HCT116 (cell line): ENCODE measurements at regions not wholly inside any gene's neighbourhood (a gene's known extent, or its start where the extent isn't known, plus 50 kb on each side); places are given as distances from the start of the nearest gene placed in this dataset.

ENCODE experiments used
- ATAC-seq: fragments of 200-7000 bp; cut with Tn5 transposase; 2 replicates; pipeline ENCODE4 v1.9.1; 2020; ENCODE audit warnings: mild to moderate bottlenecking, moderate library complexity
- BruUV-seq: library from RNA; stranded (reverse); fragments of 400-500 nt; replicated peaks from 2 replicates; lab custom pipeline; 2021; lab: Mats Ljungman, UMichigan
- CTCF ChIA-PET: fragments of 300-600 bp; sonication (Branson Sonifier 250); formaldehyde crosslinking; loops from one replicate; lab custom pipeline; 2021; ENCODE audit warnings: antibody characterized with exemption; lab: Charles Lee
- POLR2A ChIA-PET: fragments of 300-600, 350-600 bp; sonication (Branson Sonifier 250); formaldehyde crosslinking; loops from one replicate; lab custom pipeline; 2021; ENCODE audit warnings: antibody characterized with exemption; lab: Charles Lee
- RAD21 ChIA-PET, 2 experiments: fragments of 300-600 bp; sonication (Branson Sonifier 250); formaldehyde crosslinking; loops; one replicate each; lab custom pipeline; 2023; ENCODE audit warnings: low total read pairs in 2 of 2; ENCODE audit not compliant: uncharacterized antibody in 2 of 2, unreplicated experiment in 2 of 2, low non-redundant PET in 1 of 2; lab: Charles Lee
- DNase-seq: peaks from one replicate; pipeline ENCODE4 v3.0.0-alpha.2; 2010; ENCODE audit warnings: low read depth, low spot score
- H2AFZ ChIP-seq: fragments of 200-600 bp; shearing (Covaris generic), sonication (generic); 2 replicates; pipeline ENCODE4 v1.6.1; 2017; ENCODE audit warnings: low read depth, mixed run types, mixed read lengths, antibody characterized with exemption, low read length; ENCODE audit not compliant: poor library complexity, severe bottlenecking
- H3K27ac ChIP-seq: 2 replicates; pipeline ENCODE4 v1.5.1; 2012; ENCODE audit warnings: low read depth, low read length
- H3K27me3 ChIP-seq: fragments of 200-600 bp; sonication (generic); 2 replicates; pipeline ENCODE4 v1.6.1; 2016; ENCODE audit warnings: mixed run types, low read length, mixed read lengths; ENCODE audit not compliant: insufficient read depth
- H3K36me3 ChIP-seq, 2 experiments: fragments of 200-500 bp in 1 of 2; fragments of 200-600 bp in 1 of 2; sonication (Bioruptor generic) in 1 of 2; sonication (generic) in 1 of 2; 2 replicates each; pipeline versions ENCODE4 v1.5.1 to v1.6.1; 2014 to 2016; ENCODE audit warnings: low read length in 2 of 2, inconsistent platforms in 1 of 2, mixed read lengths in 1 of 2, mixed run types in 1 of 2; ENCODE audit not compliant: insufficient read depth in 2 of 2, control insufficient read depth in 1 of 2
- H3K4me1 ChIP-seq, 2 experiments: fragments of 200-600 bp in 1 of 2; sonication (generic) in 1 of 2; 2 replicates each; pipeline versions ENCODE4 v1.5.1 to v1.6.1; 2012 to 2017; ENCODE audit warnings: low read length in 2 of 2, inconsistent platforms in 1 of 2, mild to moderate bottlenecking in 1 of 2, mixed read lengths in 1 of 2, mixed run types in 1 of 2, moderate library complexity in 1 of 2; ENCODE audit not compliant: insufficient read depth in 2 of 2, control insufficient read depth in 1 of 2
- H3K4me2 ChIP-seq: fragments of 200-600 bp; sonication (generic); 2 replicates; pipeline ENCODE4 v1.6.1; 2017; ENCODE audit warnings: mixed run types, low read length, mixed read lengths
- H3K4me3 ChIP-seq, 2 experiments: fragments of 200-600 bp in 1 of 2; sonication (generic) in 1 of 2; replicated peaks in 1 of 2; 2 replicates each; pipeline ENCODE4 v1.5.1; 2011 to 2016; ENCODE audit warnings: low read length in 2 of 2, control low read depth in 1 of 2, low read depth in 1 of 2, mild to moderate bottlenecking in 1 of 2, mixed read lengths in 1 of 2, mixed run types in 1 of 2
- H3K79me2 ChIP-seq: fragments of 200-600 bp; sonication (generic); 2 replicates; pipeline ENCODE4 v1.6.1; 2017; ENCODE audit warnings: mild to moderate bottlenecking, mixed run types, low read length, moderate library complexity, mixed read lengths; ENCODE audit not compliant: insufficient read depth
- H3K9ac ChIP-seq: fragments of 200-600 bp; sonication (generic); 2 replicates; pipeline ENCODE4 v1.6.1; 2016; ENCODE audit warnings: low read length, mixed read lengths
- H3K9me2 ChIP-seq: fragments of 200-600 bp; sonication (generic), shearing (Covaris generic); 2 replicates; pipeline ENCODE4 v1.6.1; 2017; ENCODE audit warnings: mixed run types, mild to moderate bottlenecking, moderate library complexity; ENCODE audit not compliant: insufficient read depth
- H3K9me3 ChIP-seq, 2 experiments: fragments of 200-500 bp in 1 of 2; fragments of 200-600 bp in 1 of 2; sonication (Bioruptor generic) in 1 of 2; sonication (generic) in 1 of 2; 2 replicates each; pipeline ENCODE4 v1.6.1; 2014 to 2017; ENCODE audit warnings: low read length in 2 of 2, mixed read lengths in 2 of 2, inconsistent platforms in 1 of 2, low read depth in 1 of 2, mild to moderate bottlenecking in 1 of 2, mixed run types in 1 of 2, moderate library complexity in 1 of 2; ENCODE audit not compliant: control insufficient read depth in 1 of 2, insufficient read depth in 1 of 2
- H4K20me1 ChIP-seq: fragments of 200-600 bp; sonication (generic), shearing (Covaris generic); 2 replicates; pipeline ENCODE4 v1.6.1; 2017; ENCODE audit warnings: mixed run types, mild to moderate bottlenecking, moderate library complexity; ENCODE audit not compliant: insufficient read depth
- CBX3 ChIP-seq: IDR thresholded peaks from 2 replicates; pipeline ENCODE4 v1.6.1; 2012; ENCODE audit warnings: low read depth
- CEBPB ChIP-seq: IDR thresholded peaks from 2 replicates; pipeline ENCODE4 v1.6.1; 2012; ENCODE audit warnings: low read depth
- CTCF ChIP-seq, 3 experiments: fragments of 200-600 bp in 1 of 3; sonication (generic) in 1 of 3; IDR thresholded peaks in 2 of 3; conservative IDR thresholded peaks in 1 of 3; 2 replicates each; pipeline ENCODE4 v1.5.1; 2012 to 2017; ENCODE audit warnings: low read depth in 2 of 3, low read length in 2 of 3, antibody characterized with exemption in 1 of 3, borderline replicate concordance in 1 of 3, control low read depth in 1 of 3, mild to moderate bottlenecking in 1 of 3, mixed read lengths in 1 of 3, mixed run types in 1 of 3, moderate library complexity in 1 of 3; ENCODE audit not compliant: insufficient read depth in 1 of 3
- EZH2 ChIP-seq: fragments of 200-600 bp; sonication (generic); IDR thresholded peaks from 2 replicates; pipeline ENCODE4 v1.6.1; 2017; ENCODE audit warnings: antibody characterized with exemption, mixed run types
- JUND ChIP-seq: IDR thresholded peaks from 2 replicates; pipeline ENCODE4 v1.6.1; 2012
- POLR2A ChIP-seq: IDR thresholded peaks from 2 replicates; pipeline ENCODE4 v1.7.0; 2011; ENCODE audit warnings: borderline replicate concordance; ENCODE audit not compliant: insufficient read depth, insufficient read length; ENCODE audit errors: extremely low read depth
- POLR2AphosphoS5 ChIP-seq: IDR thresholded peaks from 2 replicates; pipeline ENCODE4 v1.6.1; 2011; ENCODE audit warnings: mild to moderate bottlenecking, low read depth, low read length, moderate library complexity
- RAD21 ChIP-seq: IDR thresholded peaks from 2 replicates; pipeline ENCODE4 v1.6.1; 2012; ENCODE audit warnings: low read depth, mild to moderate bottlenecking
- SP1 ChIP-seq: IDR thresholded peaks from 2 replicates; pipeline ENCODE4 v1.6.1; 2012; ENCODE audit warnings: low read depth
- SRF ChIP-seq: IDR thresholded peaks from 2 replicates; pipeline ENCODE4 v1.6.1; 2012; ENCODE audit warnings: low read depth
- ZFX ChIP-seq: fragments of 450-650 bp; IDR thresholded peaks from 2 replicates; pipeline ENCODE4 v1.6.1; 2017
- ZNF274 ChIP-seq: fragments of 200-500 bp; sonication (Bioruptor generic); IDR thresholded peaks from 2 replicates; pipeline ENCODE4 v1.6.1; 2014; ENCODE audit warnings: mild to moderate bottlenecking, low read depth, low read length, inconsistent platforms
- intact Hi-C: fragments of 100-400 bp; cut with micrococcal nuclease; formaldehyde crosslinking; loops from 2 replicates; pipeline ENCODE4 v1.10.0; 2022
- TF ChIP-seq, protein P1 (sequence below): IDR thresholded peaks from 2 replicates; pipeline ENCODE4 v1.6.1; 2012
- TF ChIP-seq, protein P2 (sequence below): IDR thresholded peaks from 2 replicates; pipeline ENCODE4 v1.6.1; 2011; ENCODE audit warnings: mild to moderate bottlenecking, low read length, moderate library complexity; ENCODE audit not compliant: insufficient replicate concordance; ENCODE audit errors: extremely low read depth

- no peaks in the 10 kb centered on the region for H3K9me3 ChIP-seq
- RAD21 ChIA-PET = no interaction called here
- no peak overlapping the region for H3K4me3 ChIP-seq
- DNase-seq = no peak
- H3K27ac ChIP-seq = no peak overlapping the region
- CTCF ChIA-PET = no interaction called here
- H3K9ac ChIP-seq = no peak overlapping the region
- H2AFZ ChIP-seq = no peak overlapping the region
- no peak for TF ChIP-seq CBX3
- no peak for TF ChIP-seq SP1
- no peak for TF ChIP-seq CTCF (IDR thresholded peaks at IDR 0.05 in 2 of 3, conservative IDR thresholded peaks at IDR 0.05 in 1 of 3; ENCODE audit: borderline replicate concordance in 1 of 3, insufficient read depth in 1 of 3, low read depth in 2 of 3, low read length in 2 of 3)
- no peak for TF ChIP-seq JUND
- TF ChIP-seq RAD21 = no peak
- TF ChIP-seq SRF = no peak
- TF ChIP-seq CEBPB = no peak
- TF ChIP-seq, protein P1, sequence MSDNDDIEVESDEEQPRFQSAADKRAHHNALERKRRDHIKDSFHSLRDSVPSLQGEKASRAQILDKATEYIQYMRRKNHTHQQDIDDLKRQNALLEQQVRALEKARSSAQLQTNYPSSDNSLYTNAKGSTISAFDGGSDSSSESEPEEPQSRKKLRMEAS = no peak
- no peak for TF ChIP-seq ZFX
- TF ChIP-seq POLR2AphosphoS5 = no peak
- TF ChIP-seq POLR2A = no peak
- no peak for TF ChIP-seq EZH2
- no peak for TF ChIP-seq ZNF274
- TF ChIP-seq, protein P2, sequence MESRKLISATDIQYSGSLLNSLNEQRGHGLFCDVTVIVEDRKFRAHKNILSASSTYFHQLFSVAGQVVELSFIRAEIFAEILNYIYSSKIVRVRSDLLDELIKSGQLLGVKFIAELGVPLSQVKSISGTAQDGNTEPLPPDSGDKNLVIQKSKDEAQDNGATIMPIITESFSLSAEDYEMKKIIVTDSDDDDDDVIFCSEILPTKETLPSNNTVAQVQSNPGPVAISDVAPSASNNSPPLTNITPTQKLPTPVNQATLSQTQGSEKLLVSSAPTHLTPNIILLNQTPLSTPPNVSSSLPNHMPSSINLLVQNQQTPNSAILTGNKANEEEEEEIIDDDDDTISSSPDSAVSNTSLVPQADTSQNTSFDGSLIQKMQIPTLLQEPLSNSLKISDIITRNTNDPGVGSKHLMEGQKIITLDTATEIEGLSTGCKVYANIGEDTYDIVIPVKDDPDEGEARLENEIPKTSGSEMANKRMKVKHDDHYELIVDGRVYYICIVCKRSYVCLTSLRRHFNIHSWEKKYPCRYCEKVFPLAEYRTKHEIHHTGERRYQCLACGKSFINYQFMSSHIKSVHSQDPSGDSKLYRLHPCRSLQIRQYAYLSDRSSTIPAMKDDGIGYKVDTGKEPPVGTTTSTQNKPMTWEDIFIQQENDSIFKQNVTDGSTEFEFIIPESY = no peak
- no peaks in the 10 kb centered on the region for H3K79me2 ChIP-seq
- no peak overlapping the region for H3K4me2 ChIP-seq
- POLR2A ChIA-PET = no interaction called here
- intact Hi-C loops = no loop called here
- ATAC-seq = no peak
- no peaks in the 10 kb centered on the region for H3K27me3 ChIP-seq
- H3K4me1 ChIP-seq = peaks cover 0 to 6% of the 10 kb centered on the region in 2 experiments; a peak in 1 of 4 replicates
- H3K9me2 ChIP-seq = no peaks in the 10 kb centered on the region
- no peaks in the 10 kb centered on the region for H4K20me1 ChIP-seq
- no peaks in the 10 kb centered on the region for H3K36me3 ChIP-seq
- no TSS peak for BruUV-seq
Measured at GRCh38 chr6:53715434-53715833, 49.9 kb upstream of the KLHL31 start.
